ENCODE measurements at regions not wholly inside any gene's neighbourhood (a gene's known extent, or its start where the extent isn't known, plus 50 kb on each side); places are given as distances from the start of the nearest gene placed in this dataset.
"Not testable (repeated sequence)": the region's sequence is repeated elsewhere in the genome, so short reads cannot be mapped to it uniquely, and the experiment has no call there.

- no peaks in the 10 kb centered on the region for H3K36me3 ChIP-seq (ENCODE audit: control insufficient read depth, insufficient read depth, low read length)
- no peaks in the 10 kb centered on the region for H3K4me1 ChIP-seq (ENCODE audit: control insufficient read depth, insufficient read depth, low read length)
- H3K4me3 ChIP-seq (ENCODE audit: low read length): no peak overlapping the region
- DNase-seq: no peak
- whole genome bisulfite sequencing (ENCODE audit: insufficient coverage): no CpG with 5 or more reads among the region's 5 CpGs
- H3K27ac ChIP-seq (ENCODE audit: low read length): no peak overlapping the region
- H3K9me3 ChIP-seq (replicated peaks; ENCODE audit: control insufficient read depth, low read depth, low read length): no peaks in the 10 kb centered on the region
- no peaks in the 10 kb centered on the region for H3K27me3 ChIP-seq (ENCODE audit: control insufficient read depth, insufficient read depth, low read length)
Observed at GRCh38 chr7:106583706-106584690, 77.0 kb downstream of the CCDC71L start.

GRCh38 chr7:106583100-106583499 is 77.9 kb downstream of the CCDC71L start:
- DNase-seq: no peak
- Histone ChIP-seq H3K27ac (ENCODE audit: low read length) (no peak overlapping the region), H3K27me3 (ENCODE audit: control insufficient read depth, insufficient read depth, low read length) (no peaks in the 10 kb centered on the region), H3K4me1 (ENCODE audit: control insufficient read depth, insufficient read depth, low read length) (no peaks in the 10 kb centered on the region), H3K4me3 (ENCODE audit: low read length) (no peak overlapping the region), H3K9me3 (replicated peaks; ENCODE audit: control insufficient read depth, low read depth, low read length) (no peaks in the 10 kb centered on the region), H3K36me3 (ENCODE audit: control insufficient read depth, insufficient read depth, low read length) (no peaks in the 10 kb centered on the region)
- WGBS (ENCODE audit: insufficient coverage): 100% methylated on average over 1 of the region's 2 CpGs

GRCh38 chr7:106582365-106582764 is 78.6 kb downstream of the CCDC71L start:
- Histone ChIP-seq H3K27ac (ENCODE audit: low read length) (no peak overlapping the region), H3K9me3 (replicated peaks; ENCODE audit: control insufficient read depth, low read depth, low read length) (no peaks in the 10 kb centered on the region), H3K36me3 (ENCODE audit: control insufficient read depth, insufficient read depth, low read length) (no peaks in the 10 kb centered on the region), H3K4me1 (ENCODE audit: control insufficient read depth, insufficient read depth, low read length) (no peaks in the 10 kb centered on the region), H3K4me3 (ENCODE audit: low read length) (no peak overlapping the region), H3K27me3 (ENCODE audit: control insufficient read depth, insufficient read depth, low read length) (no peaks in the 10 kb centered on the region)
- WGBS (ENCODE audit: insufficient coverage): 88% methylated on average over 1 of the region's 2 CpGs
- DNase-seq: no peak

GRCh38 chr7:106579086-106579485 is 81.9 kb downstream of the CCDC71L start:
- H3K9me3 ChIP-seq (replicated peaks; ENCODE audit: control insufficient read depth, low read depth, low read length); DNase-seq; H3K27me3 ChIP-seq (ENCODE audit: control insufficient read depth, insufficient read depth, low read length); H3K27ac ChIP-seq (ENCODE audit: low read length); H3K4me1 ChIP-seq (ENCODE audit: control insufficient read depth, insufficient read depth, low read length); H3K4me3 ChIP-seq (ENCODE audit: low read length); H3K36me3 ChIP-seq (ENCODE audit: control insufficient read depth, insufficient read depth, low read length): not testable (repeated sequence)
- 79% methylated on average over 7 of the region's 13 CpGs for WGBS (ENCODE audit: insufficient coverage)

- no peaks in the 10 kb centered on the region for H3K27me3 ChIP-seq (ENCODE audit: control insufficient read depth, insufficient read depth, low read length)
- WGBS (ENCODE audit: insufficient coverage): 72% methylated on average over 3 of the region's 6 CpGs
- H3K36me3 ChIP-seq (ENCODE audit: control insufficient read depth, insufficient read depth, low read length): no peaks in the 10 kb centered on the region
- no peak overlapping the region for H3K4me3 ChIP-seq (ENCODE audit: low read length)
- no peak for DNase-seq
- H3K27ac ChIP-seq (ENCODE audit: low read length): no peak overlapping the region
- H3K4me1 ChIP-seq (ENCODE audit: control insufficient read depth, insufficient read depth, low read length): no peaks in the 10 kb centered on the region
- H3K9me3 ChIP-seq (replicated peaks; ENCODE audit: control insufficient read depth, low read depth, low read length): no peaks in the 10 kb centered on the region
Observed at GRCh38 chr7:106575138-106575823, 85.7 kb downstream of the CCDC71L start.

GRCh38 chr7:106573738-106574137 is 87.2 kb downstream of the CCDC71L start:
- no peaks in the 10 kb centered on the region for H3K4me1 ChIP-seq (ENCODE audit: control insufficient read depth, insufficient read depth, low read length)
- no peaks in the 10 kb centered on the region for H3K36me3 ChIP-seq (ENCODE audit: control insufficient read depth, insufficient read depth, low read length)
- WGBS (ENCODE audit: insufficient coverage): 60% methylated on average over 3 of the region's 3 CpGs
- H3K9me3 ChIP-seq (replicated peaks; ENCODE audit: control insufficient read depth, low read depth, low read length): no peaks in the 10 kb centered on the region
- no peak for DNase-seq
- H3K27ac ChIP-seq (ENCODE audit: low read length): no peak overlapping the region
- H3K4me3 ChIP-seq (ENCODE audit: low read length): no peak overlapping the region
- no peaks in the 10 kb centered on the region for H3K27me3 ChIP-seq (ENCODE audit: control insufficient read depth, insufficient read depth, low read length)

GRCh38 chr7:106573125-106573663 is 87.8 kb downstream of the CCDC71L start:
- Histone ChIP-seq H3K4me1 (ENCODE audit: control insufficient read depth, insufficient read depth, low read length) (no peaks in the 10 kb centered on the region), H3K27ac (ENCODE audit: low read length) (no peak overlapping the region), H3K9me3 (replicated peaks; ENCODE audit: control insufficient read depth, low read depth, low read length) (no peaks in the 10 kb centered on the region), H3K36me3 (ENCODE audit: control insufficient read depth, insufficient read depth, low read length) (no peaks in the 10 kb centered on the region), H3K27me3 (ENCODE audit: control insufficient read depth, insufficient read depth, low read length) (no peaks in the 10 kb centered on the region), H3K4me3 (ENCODE audit: low read length) (no peak overlapping the region)
- DNase-seq: no peak
- no CpG with 5 or more reads among the region's 1 CpG for WGBS (ENCODE audit: insufficient coverage)

GRCh38 chr7:106572394-106573124 is 88.4 kb downstream of the CCDC71L start:
- H3K9me3 ChIP-seq (replicated peaks; ENCODE audit: control insufficient read depth, low read depth, low read length): no peaks in the 10 kb centered on the region
- no peaks in the 10 kb centered on the region for H3K36me3 ChIP-seq (ENCODE audit: control insufficient read depth, insufficient read depth, low read length)
- H3K27ac ChIP-seq (ENCODE audit: low read length): no peak overlapping the region
- DNase-seq: no peak
- no peaks in the 10 kb centered on the region for H3K4me1 ChIP-seq (ENCODE audit: control insufficient read depth, insufficient read depth, low read length)
- H3K27me3 ChIP-seq (ENCODE audit: control insufficient read depth, insufficient read depth, low read length): no peaks in the 10 kb centered on the region
- WGBS (ENCODE audit: insufficient coverage): 100% methylated on average over 1 of the region's 3 CpGs
- H3K4me3 ChIP-seq (ENCODE audit: low read length): no peak overlapping the region

GRCh38 chr7:106571563-106571962 is 89.4 kb downstream of the CCDC71L start:
- no peaks in the 10 kb centered on the region for H3K9me3 ChIP-seq (replicated peaks; ENCODE audit: control insufficient read depth, low read depth, low read length)
- no peak for DNase-seq
- H3K36me3 ChIP-seq (ENCODE audit: control insufficient read depth, insufficient read depth, low read length): no peaks in the 10 kb centered on the region
- no peak overlapping the region for H3K27ac ChIP-seq (ENCODE audit: low read length)
- WGBS (ENCODE audit: insufficient coverage): 78% methylated on average over 1 of the region's 3 CpGs
- no peaks in the 10 kb centered on the region for H3K4me1 ChIP-seq (ENCODE audit: control insufficient read depth, insufficient read depth, low read length)
- H3K27me3 ChIP-seq (ENCODE audit: control insufficient read depth, insufficient read depth, low read length): no peaks in the 10 kb centered on the region
- H3K4me3 ChIP-seq (ENCODE audit: low read length): no peak overlapping the region

All from muscle of leg (tissue), 3 donors.